GM12878 (cell line): ENCODE measurements at regions not wholly inside any gene's neighbourhood (a gene's known extent, or its start where the extent isn't known, plus 50 kb on each side); places are given as distances from the start of the nearest gene placed in this dataset.
"Not testable (repeated sequence)": the region's sequence is repeated elsewhere in the genome, so short reads cannot be mapped to it uniquely, and the experiment has no call there.

Source experiments
- ATAC-seq: fragments of 200-7000 bp; cut with Tn5 transposase; 3 replicates; pipeline ENCODE4 v1.9.1; 2020; ENCODE audit warnings: mild to moderate bottlenecking, moderate library complexity
- BruUV-seq: library from RNA; stranded (reverse); fragments of 400-500 nt; replicated peaks from 2 replicates; lab custom pipeline; 2021; lab: Mats Ljungman, UMichigan
- CTCF ChIA-PET: fragments of 300-600 bp; sonication (Branson Sonifier 250); formaldehyde crosslinking; extraction: SDS; loops from one replicate; lab custom pipeline; 2021; ENCODE audit warnings: inconsistent platforms; lab: Yijun Ruan, JAX
- POLR2A ChIA-PET: fragments of 350-600 bp; formaldehyde crosslinking; extraction: SDS; loops from one replicate; lab custom pipeline; 2021; ENCODE audit warnings: inconsistent platforms; lab: Charles Lee
- RAD21 ChIA-PET: fragments of 300-600 bp; sonication (Branson Sonifier 250); formaldehyde crosslinking; loops from one replicate; lab custom pipeline; 2023; ENCODE audit warnings: antibody characterized with exemption; ENCODE audit not compliant: unreplicated experiment; lab: Charles Lee
- SMC1A ChIA-PET: fragments of 300-600 bp; sonication (Branson Sonifier 250); formaldehyde crosslinking; loops from one replicate; lab custom pipeline; 2023; ENCODE audit not compliant: unreplicated experiment, uncharacterized antibody; lab: Charles Lee
- DNase-seq: peaks from one replicate; pipeline ENCODE4 v3.0.0-alpha.2; 2011; ENCODE audit warnings: low read depth, low spot score
- FAIRE-seq: peaks from 3 replicates; lab custom pipeline; 2011; peaks lifted over from hg19 to GRCh38; lab: Jason Lieb, UNC
- H2AFZ ChIP-seq: 2 replicates; pipeline ENCODE4 v1.6.0; 2011; ENCODE audit warnings: low read depth, low read length, control low read depth; ENCODE audit not compliant: control insufficient read depth
- H3K27ac ChIP-seq: 2 replicates; pipeline ENCODE4 v1.5.1; 2011; ENCODE audit warnings: control low read depth; ENCODE audit not compliant: control insufficient read depth, insufficient read depth
- H3K27me3 ChIP-seq, 2 experiments: replicated peaks in 1 of 2; 2 replicates each; pipeline versions ENCODE4 v1.6.0 to v1.6.1; 2011; ENCODE audit warnings: low read length in 1 of 2; ENCODE audit not compliant: control insufficient read depth in 2 of 2, insufficient read depth in 2 of 2
- H3K36me3 ChIP-seq, 2 experiments: 2 replicates each; pipeline ENCODE4 v1.5.1; 2011; ENCODE audit warnings: low read length in 1 of 2; ENCODE audit not compliant: control insufficient read depth in 2 of 2, insufficient read depth in 2 of 2
- H3K4me1 ChIP-seq: 2 replicates; pipeline ENCODE4 v1.6.1; 2011; ENCODE audit warnings: mild to moderate bottlenecking, low read length, moderate library complexity, mixed read lengths; ENCODE audit not compliant: control insufficient read depth, insufficient read depth
- H3K4me2 ChIP-seq: 2 replicates; pipeline ENCODE4 v1.6.0; 2011; ENCODE audit warnings: control low read depth; ENCODE audit not compliant: control insufficient read depth, insufficient read depth
- H3K4me3 ChIP-seq: fragments of 200-600 bp; sonication (generic); 2 replicates; pipeline ENCODE4 v1.5.1; 2016
- H3K79me2 ChIP-seq: 2 replicates; pipeline ENCODE4 v1.6.0; 2011; ENCODE audit warnings: low read length; ENCODE audit not compliant: control insufficient read depth, insufficient read depth
- H3K9ac ChIP-seq: 2 replicates; pipeline ENCODE4 v1.8.0; 2011; ENCODE audit warnings: low read length, control low read depth, mixed read lengths; ENCODE audit not compliant: control insufficient read depth, insufficient read depth
- H3K9me3 ChIP-seq: replicated peaks from 3 replicates; pipeline ENCODE4 v1.5.1; 2011; ENCODE audit warnings: mild to moderate bottlenecking, low read length; ENCODE audit not compliant: control insufficient read depth, insufficient read depth
- H4K20me1 ChIP-seq: 2 replicates; pipeline ENCODE4 v1.6.0; 2011; ENCODE audit not compliant: control insufficient read depth, insufficient read depth
- EED ChIP-seq: sonication (generic); IDR thresholded peaks from 2 replicates; pipeline ENCODE4 v1.6.1; 2016; ENCODE audit warnings: antibody characterized with exemption, low read depth
- KAT2A ChIP-seq: conservative IDR thresholded peaks from 2 replicates; pipeline ENCODE4 v1.6.1; 2011; ENCODE audit warnings: low read depth, low read length; ENCODE audit not compliant: control insufficient read depth
- SUPT20H ChIP-seq: IDR thresholded peaks from 2 replicates; pipeline ENCODE4 v1.6.1; 2011; ENCODE audit warnings: low read depth, mild to moderate bottlenecking, low read length, moderate library complexity, borderline replicate concordance; ENCODE audit not compliant: control insufficient read depth
- ZBTB11 ChIP-seq: fragments of 450-650 bp; formaldehyde crosslinking; IDR thresholded peaks from 2 replicates; pipeline ENCODE4 v1.5.0; 2022; ENCODE audit warnings: mild to moderate bottlenecking, missing genetic modification characterization
- WGBS: methylation state at CpG from one replicate; pipeline ENCODE4 v1.1.6; 2016; ENCODE audit warnings: low lambda C conversion rate; ENCODE audit not compliant: insufficient replicate concordance, insufficient coverage; ENCODE audit errors: missing lambda C conversion rate; 5-methylcytosine and 5-hydroxymethylcytosine counted together
- in situ Hi-C: fragments of 300-500 bp; cut with MboI; formaldehyde crosslinking; loops from 9 replicates; pipeline ENCODE4 v1.14.3; 2018; ENCODE audit warnings: mixed read lengths
- intact Hi-C: fragments of 100-400 bp; cut with micrococcal nuclease; formaldehyde crosslinking; loops from one replicate; pipeline ENCODE4 v1.14.2; 2022; ENCODE audit not compliant: unreplicated experiment
- TF ChIP-seq, protein P1 (sequence below): fragments of 150-350 bp; IDR thresholded peaks from 2 replicates; pipeline ENCODE4 v1.6.1; 2014; ENCODE audit warnings: mild to moderate bottlenecking, low read depth, low read length
- TF ChIP-seq, protein P2 (sequence below): fragments of 450-650 bp; conservative IDR thresholded peaks from 2 replicates; pipeline ENCODE4 v1.6.1; 2017; ENCODE audit warnings: mild to moderate bottlenecking, moderate library complexity

DNA sequence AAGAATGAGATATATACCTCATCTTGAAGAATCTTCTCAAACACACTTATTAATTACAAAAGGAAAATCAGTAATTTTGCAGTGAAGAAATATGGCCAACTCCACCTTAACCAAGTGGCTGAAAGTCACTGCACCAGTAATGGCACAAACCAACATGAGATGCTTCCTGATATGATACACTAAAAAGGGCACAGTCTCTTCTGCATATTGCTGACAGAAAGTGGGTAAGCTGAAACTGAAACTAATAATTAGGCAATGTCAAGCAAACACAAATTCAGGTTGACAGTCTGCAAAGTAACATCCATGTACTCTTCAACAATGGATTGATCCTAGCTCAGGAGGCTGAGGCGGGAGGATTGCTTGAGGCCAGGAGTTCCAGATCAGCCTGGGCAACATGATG is 56.1 kb downstream of the ZNF22 start:
- intact Hi-C loops, H3K79me2 ChIP-seq, H2AFZ ChIP-seq, DNase-seq, H3K27ac ChIP-seq, BruUV-seq, H3K36me3 ChIP-seq, ATAC-seq, H3K9ac ChIP-seq, POLR2A ChIA-PET, SMC1A ChIA-PET, FAIRE-seq, H3K27me3 ChIP-seq, H4K20me1 ChIP-seq, H3K9me3 ChIP-seq, RAD21 ChIA-PET, H3K4me3 ChIP-seq, H3K4me2 ChIP-seq, in situ Hi-C loops, H3K4me1 ChIP-seq: not testable (repeated sequence)
- CTCF ChIA-PET = interaction anchor here (0.6 kb wide), 1 partner anchor 21 kb away, joined by 3 read pairs; no protein-coding TSS in a partner anchor
- WGBS = 100% methylated on average over 1 of the region's 1 CpG

GRCh38 chr10:45058580-45058979 is 57.9 kb downstream of the ZNF22 start:
- Histone ChIP-seq H3K36me3 (no peaks in the 10 kb centered on the region), H3K4me1 (no peaks in the 10 kb centered on the region), H3K4me2 (no peak overlapping the region), H3K9ac (no peak overlapping the region), H4K20me1 (no peaks in the 10 kb centered on the region)
- no TSS peak for BruUV-seq
- in situ Hi-C loops = no loop called here
- ATAC-seq (no peak), DNase-seq (no peak)
- intact Hi-C loops = no loop called here
- RAD21 ChIA-PET = no interaction called here
- CTCF ChIA-PET = no interaction called here
- SMC1A ChIA-PET = no interaction called here
- TF ChIP-seq, protein P1, sequence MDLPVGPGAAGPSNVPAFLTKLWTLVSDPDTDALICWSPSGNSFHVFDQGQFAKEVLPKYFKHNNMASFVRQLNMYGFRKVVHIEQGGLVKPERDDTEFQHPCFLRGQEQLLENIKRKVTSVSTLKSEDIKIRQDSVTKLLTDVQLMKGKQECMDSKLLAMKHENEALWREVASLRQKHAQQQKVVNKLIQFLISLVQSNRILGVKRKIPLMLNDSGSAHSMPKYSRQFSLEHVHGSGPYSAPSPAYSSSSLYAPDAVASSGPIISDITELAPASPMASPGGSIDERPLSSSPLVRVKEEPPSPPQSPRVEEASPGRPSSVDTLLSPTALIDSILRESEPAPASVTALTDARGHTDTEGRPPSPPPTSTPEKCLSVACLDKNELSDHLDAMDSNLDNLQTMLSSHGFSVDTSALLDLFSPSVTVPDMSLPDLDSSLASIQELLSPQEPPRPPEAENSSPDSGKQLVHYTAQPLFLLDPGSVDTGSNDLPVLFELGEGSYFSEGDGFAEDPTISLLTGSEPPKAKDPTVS = no peak
- TF ChIP-seq ZBTB11 (CRISPR knock-in tag) (no peak), EED (no peak), SUPT20H (no peak), KAT2A (no peak)
- TF ChIP-seq, protein P2, sequence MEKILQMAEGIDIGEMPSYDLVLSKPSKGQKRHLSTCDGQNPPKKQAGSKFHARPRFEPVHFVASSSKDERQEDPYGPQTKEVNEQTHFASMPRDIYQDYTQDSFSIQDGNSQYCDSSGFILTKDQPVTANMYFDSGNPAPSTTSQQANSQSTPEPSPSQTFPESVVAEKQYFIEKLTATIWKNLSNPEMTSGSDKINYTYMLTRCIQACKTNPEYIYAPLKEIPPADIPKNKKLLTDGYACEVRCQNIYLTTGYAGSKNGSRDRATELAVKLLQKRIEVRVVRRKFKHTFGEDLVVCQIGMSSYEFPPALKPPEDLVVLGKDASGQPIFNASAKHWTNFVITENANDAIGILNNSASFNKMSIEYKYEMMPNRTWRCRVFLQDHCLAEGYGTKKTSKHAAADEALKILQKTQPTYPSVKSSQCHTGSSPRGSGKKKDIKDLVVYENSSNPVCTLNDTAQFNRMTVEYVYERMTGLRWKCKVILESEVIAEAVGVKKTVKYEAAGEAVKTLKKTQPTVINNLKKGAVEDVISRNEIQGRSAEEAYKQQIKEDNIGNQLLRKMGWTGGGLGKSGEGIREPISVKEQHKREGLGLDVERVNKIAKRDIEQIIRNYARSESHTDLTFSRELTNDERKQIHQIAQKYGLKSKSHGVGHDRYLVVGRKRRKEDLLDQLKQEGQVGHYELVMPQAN = no peak
- TF ChIP-seq, all 136 proteins: peak for 0
- POLR2A ChIA-PET = no interaction called here
- H3K27me3 ChIP-seq = no peaks in the 10 kb centered on the region
- no peak overlapping the region for H3K4me3 ChIP-seq
- FAIRE-seq = no peak
- no peak overlapping the region for H2AFZ ChIP-seq
- H3K9me3 ChIP-seq = no peaks in the 10 kb centered on the region
- H3K79me2 ChIP-seq = no peaks in the 10 kb centered on the region
- 0% methylated on average over 1 of the region's 1 CpG for WGBS
- no peak overlapping the region for H3K27ac ChIP-seq
